Neural progenitor cell (in vitro differentiated cells): ENCODE measurements at regions not wholly inside any gene's neighbourhood (a gene's known extent, or its start where the extent isn't known, plus 50 kb on each side); places are given as distances from the start of the nearest gene placed in this dataset.

Experiments
- DNase-seq: peaks from one replicate; pipeline ENCODE4 v3.0.0-alpha.2; 2016; ENCODE audit warnings: low spot score
- H2AFZ ChIP-seq: fragments of 200-600 bp; sonication (generic); replicated peaks from 2 replicates; pipeline ENCODE4 v1.6.1; 2016; ENCODE audit warnings: antibody characterized with exemption
- H3F3A ChIP-seq: fragments of 200-600 bp; sonication (generic); 2 replicates; pipeline ENCODE4 v1.6.1; 2016; ENCODE audit warnings: antibody characterized with exemption, low read depth
- H3K27ac ChIP-seq: fragments of 200-600 bp; sonication (generic); 2 replicates; pipeline ENCODE4 v1.5.1; 2016; ENCODE audit warnings: mild to moderate bottlenecking
- H3K27me3 ChIP-seq: fragments of 200-600 bp; sonication (generic); 2 replicates; pipeline ENCODE4 v1.6.1; 2016; ENCODE audit warnings: mild to moderate bottlenecking, moderate library complexity
- H3K36me3 ChIP-seq: fragments of 200-600 bp; sonication (generic); 2 replicates; pipeline ENCODE4 v1.5.1; 2016
- H3K4me1 ChIP-seq: fragments of 200-600 bp; sonication (generic); 2 replicates; pipeline ENCODE4 v1.6.1; 2016; ENCODE audit warnings: mixed run types
- H3K4me2 ChIP-seq: fragments of 200-600 bp; sonication (generic); 2 replicates; pipeline ENCODE4 v1.6.1; 2016
- H3K4me3 ChIP-seq: fragments of 200-600 bp; sonication (generic); 2 replicates; pipeline ENCODE4 v1.5.1; 2016
- H3K79me2 ChIP-seq: fragments of 200-600 bp; sonication (generic); 2 replicates; pipeline ENCODE4 v1.6.1; 2016; ENCODE audit warnings: low read depth
- H3K9ac ChIP-seq: fragments of 200-600 bp; sonication (generic); 2 replicates; pipeline ENCODE4 v1.6.1; 2016
- H3K9me3 ChIP-seq: fragments of 200-600 bp; sonication (generic); 2 replicates; pipeline ENCODE4 v1.5.1; 2016; ENCODE audit warnings: low read depth
- H4K20me1 ChIP-seq: fragments of 200-600 bp; sonication (generic); 2 replicates; pipeline ENCODE4 v1.6.1; 2016; ENCODE audit warnings: low read depth
- H3K27ac Mint-ChIP-seq: 3 replicates; pipeline ENCODE4 v1.8.0; 2021; ENCODE audit warnings: mixed read lengths
- H3K27me3 Mint-ChIP-seq: 2 replicates; pipeline ENCODE4 v1.8.0; 2022; ENCODE audit warnings: low read depth, mild to moderate bottlenecking, inconsistent platforms, moderate library complexity, mixed read lengths; ENCODE audit not compliant: insufficient read depth
- H3K36me3 Mint-ChIP-seq: 3 replicates; pipeline ENCODE4 v1.8.0; 2021; ENCODE audit warnings: mixed read lengths
- H3K4me1 Mint-ChIP-seq: 3 replicates; pipeline ENCODE4 v1.8.0; 2021; ENCODE audit warnings: mixed read lengths
- H3K4me3 Mint-ChIP-seq: 3 replicates; pipeline ENCODE4 v1.8.0; 2021; ENCODE audit warnings: mild to moderate bottlenecking, moderate library complexity, mixed read lengths
- H3K9me3 Mint-ChIP-seq: 3 replicates; pipeline ENCODE4 v1.8.0; 2020; ENCODE audit warnings: mixed read lengths
- EZH2 ChIP-seq: fragments of 200-600 bp; sonication (generic); IDR thresholded peaks from 2 replicates; pipeline ENCODE4 v1.6.1; 2017; ENCODE audit warnings: antibody characterized with exemption, mild to moderate bottlenecking, moderate library complexity
- EZH2phosphoT487 ChIP-seq: fragments of 200-600 bp; sonication (generic); IDR thresholded peaks from 2 replicates; pipeline ENCODE4 v1.6.1; 2017; ENCODE audit warnings: antibody characterized with exemption
- TF ChIP-seq, protein P1 (sequence below): fragments of 200-600 bp; sonication (generic); IDR thresholded peaks from 2 replicates; pipeline ENCODE4 v1.5.1; 2017; ENCODE audit warnings: antibody characterized with exemption, mild to moderate bottlenecking

GRCh38 chrX:38896724-38897298 lies 95.6 kb downstream of the MID1IP1 start:
- no peak for DNase-seq
- H3K4me2 ChIP-seq = no peak overlapping the region
- TF ChIP-seq, protein P1, sequence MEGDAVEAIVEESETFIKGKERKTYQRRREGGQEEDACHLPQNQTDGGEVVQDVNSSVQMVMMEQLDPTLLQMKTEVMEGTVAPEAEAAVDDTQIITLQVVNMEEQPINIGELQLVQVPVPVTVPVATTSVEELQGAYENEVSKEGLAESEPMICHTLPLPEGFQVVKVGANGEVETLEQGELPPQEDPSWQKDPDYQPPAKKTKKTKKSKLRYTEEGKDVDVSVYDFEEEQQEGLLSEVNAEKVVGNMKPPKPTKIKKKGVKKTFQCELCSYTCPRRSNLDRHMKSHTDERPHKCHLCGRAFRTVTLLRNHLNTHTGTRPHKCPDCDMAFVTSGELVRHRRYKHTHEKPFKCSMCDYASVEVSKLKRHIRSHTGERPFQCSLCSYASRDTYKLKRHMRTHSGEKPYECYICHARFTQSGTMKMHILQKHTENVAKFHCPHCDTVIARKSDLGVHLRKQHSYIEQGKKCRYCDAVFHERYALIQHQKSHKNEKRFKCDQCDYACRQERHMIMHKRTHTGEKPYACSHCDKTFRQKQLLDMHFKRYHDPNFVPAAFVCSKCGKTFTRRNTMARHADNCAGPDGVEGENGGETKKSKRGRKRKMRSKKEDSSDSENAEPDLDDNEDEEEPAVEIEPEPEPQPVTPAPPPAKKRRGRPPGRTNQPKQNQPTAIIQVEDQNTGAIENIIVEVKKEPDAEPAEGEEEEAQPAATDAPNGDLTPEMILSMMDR = no peak
- TF ChIP-seq EZH2 (no peak), EZH2phosphoT487 (no peak)
- no peak overlapping the region for H2AFZ ChIP-seq
- H3K27me3 ChIP-seq = no peaks in the 10 kb centered on the region
- H3K4me3 ChIP-seq = no peak overlapping the region
- H3K9ac ChIP-seq = no peak overlapping the region
- no peaks in the 10 kb centered on the region for H3K36me3 ChIP-seq
- H3K4me1 ChIP-seq = no peaks in the 10 kb centered on the region
- Mint-ChIP-seq H3K27me3 (peaks cover 3% of the 10 kb centered on the region), H3K4me1 (no peaks in the 10 kb centered on the region), H3K27ac (no peak overlapping the region), H3K36me3 (no peaks in the 10 kb centered on the region), H3K4me3 (no peak overlapping the region), H3K9me3 (no peaks in the 10 kb centered on the region)
- no peaks in the 10 kb centered on the region for H3K79me2 ChIP-seq
- H4K20me1 ChIP-seq = no peaks in the 10 kb centered on the region
- H3F3A ChIP-seq = no peaks in the 10 kb centered on the region
- no peak overlapping the region for H3K27ac ChIP-seq
- H3K9me3 ChIP-seq = no peaks in the 10 kb centered on the region

DNA sequence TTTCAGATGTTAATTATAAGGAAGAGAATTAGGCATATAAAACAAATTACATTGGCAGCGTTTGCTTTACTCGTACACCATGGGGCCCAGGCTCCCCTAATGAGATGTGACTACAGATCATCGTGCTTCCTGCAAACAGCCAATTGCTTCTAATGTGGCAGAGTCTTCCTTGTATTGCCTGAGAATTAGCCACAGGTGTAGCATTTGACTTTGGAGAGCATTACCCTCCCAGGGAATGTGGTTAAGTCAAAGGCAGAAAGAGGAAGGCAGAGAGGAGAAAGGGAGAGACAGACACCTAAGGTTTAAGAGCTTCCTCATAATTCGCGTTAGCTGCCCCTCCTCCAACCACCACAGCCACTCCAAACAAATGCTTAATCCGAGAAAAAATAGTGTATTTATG lies 97.0 kb downstream of the MID1IP1 start:
- no peak overlapping the region for H3K4me3 ChIP-seq
- H3K4me3 Mint-ChIP-seq = no peak overlapping the region
- no peak overlapping the region for H3K27ac Mint-ChIP-seq
- DNase-seq = no peak
- no peaks in the 10 kb centered on the region for H3K9me3 ChIP-seq
- H3K4me1 ChIP-seq = no peaks in the 10 kb centered on the region
- peaks cover 5% of the 10 kb centered on the region for H3K27me3 Mint-ChIP-seq
- H4K20me1 ChIP-seq = no peaks in the 10 kb centered on the region
- TF ChIP-seq EZH2 (no peak), EZH2phosphoT487 (no peak)
- TF ChIP-seq, protein P1 = no peak
- no peaks in the 10 kb centered on the region for H3K4me1 Mint-ChIP-seq
- no peak overlapping the region for H3K27ac ChIP-seq
- no peak overlapping the region for H3K9ac ChIP-seq
- H3K79me2 ChIP-seq = no peaks in the 10 kb centered on the region
- H2AFZ ChIP-seq = no peak overlapping the region
- H3K36me3 Mint-ChIP-seq = no peaks in the 10 kb centered on the region
- no peaks in the 10 kb centered on the region for H3K27me3 ChIP-seq
- no peaks in the 10 kb centered on the region for H3F3A ChIP-seq
- H3K36me3 ChIP-seq = no peaks in the 10 kb centered on the region
- H3K4me2 ChIP-seq = no peak overlapping the region
- no peaks in the 10 kb centered on the region for H3K9me3 Mint-ChIP-seq

- Mint-ChIP-seq H3K27ac (no peak overlapping the region), H3K27me3 (peaks cover 4% of the 10 kb centered on the region), H3K36me3 (no peaks in the 10 kb centered on the region), H3K4me1 (no peaks in the 10 kb centered on the region), H3K9me3 (no peaks in the 10 kb centered on the region), H3K4me3 (no peak overlapping the region)
- Histone ChIP-seq H2AFZ (no peak overlapping the region), H3K9me3 (no peaks in the 10 kb centered on the region), H3K4me1 (no peaks in the 10 kb centered on the region), H3K27me3 (no peaks in the 10 kb centered on the region), H3K79me2 (no peaks in the 10 kb centered on the region), H4K20me1 (no peaks in the 10 kb centered on the region), H3K4me3 (no peak overlapping the region), H3F3A (no peaks in the 10 kb centered on the region), H3K9ac (no peak overlapping the region), H3K36me3 (no peaks in the 10 kb centered on the region), H3K4me2 (no peak overlapping the region), H3K27ac (no peak overlapping the region)
- no peak for DNase-seq
- no peak for TF ChIP-seq EZH2
- TF ChIP-seq, protein P1 = no peak
Observed at GRCh38 chrX:38899650-38900049, 98.4 kb downstream of the MID1IP1 start.
